ENCODE measurements at regions not wholly inside any gene's neighbourhood (a gene's known extent, or its start where the extent isn't known, plus 50 kb on each side); places are given as distances from the start of the nearest gene placed in this dataset.

- no peak for TF ChIP-seq TAF1 (IDR thresholded peaks at IDR 0.05; ENCODE audit: control insufficient read depth, extremely low read depth, insufficient read depth, low read length, severe bottlenecking)
- TF ChIP-seq, protein P1, sequence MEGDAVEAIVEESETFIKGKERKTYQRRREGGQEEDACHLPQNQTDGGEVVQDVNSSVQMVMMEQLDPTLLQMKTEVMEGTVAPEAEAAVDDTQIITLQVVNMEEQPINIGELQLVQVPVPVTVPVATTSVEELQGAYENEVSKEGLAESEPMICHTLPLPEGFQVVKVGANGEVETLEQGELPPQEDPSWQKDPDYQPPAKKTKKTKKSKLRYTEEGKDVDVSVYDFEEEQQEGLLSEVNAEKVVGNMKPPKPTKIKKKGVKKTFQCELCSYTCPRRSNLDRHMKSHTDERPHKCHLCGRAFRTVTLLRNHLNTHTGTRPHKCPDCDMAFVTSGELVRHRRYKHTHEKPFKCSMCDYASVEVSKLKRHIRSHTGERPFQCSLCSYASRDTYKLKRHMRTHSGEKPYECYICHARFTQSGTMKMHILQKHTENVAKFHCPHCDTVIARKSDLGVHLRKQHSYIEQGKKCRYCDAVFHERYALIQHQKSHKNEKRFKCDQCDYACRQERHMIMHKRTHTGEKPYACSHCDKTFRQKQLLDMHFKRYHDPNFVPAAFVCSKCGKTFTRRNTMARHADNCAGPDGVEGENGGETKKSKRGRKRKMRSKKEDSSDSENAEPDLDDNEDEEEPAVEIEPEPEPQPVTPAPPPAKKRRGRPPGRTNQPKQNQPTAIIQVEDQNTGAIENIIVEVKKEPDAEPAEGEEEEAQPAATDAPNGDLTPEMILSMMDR (IDR thresholded peaks at IDR 0.05 in 2 of 3, conservative IDR thresholded peaks at IDR 0.05 in 1 of 3; ENCODE audit: insufficient read depth in 2 of 3, low read depth in 1 of 3, low read length in 3 of 3): no peak
- TF ChIP-seq SP1 (CRISPR knock-in tag; IDR thresholded peaks at IDR 0.05): no peak
- TF ChIP-seq, protein P2, sequence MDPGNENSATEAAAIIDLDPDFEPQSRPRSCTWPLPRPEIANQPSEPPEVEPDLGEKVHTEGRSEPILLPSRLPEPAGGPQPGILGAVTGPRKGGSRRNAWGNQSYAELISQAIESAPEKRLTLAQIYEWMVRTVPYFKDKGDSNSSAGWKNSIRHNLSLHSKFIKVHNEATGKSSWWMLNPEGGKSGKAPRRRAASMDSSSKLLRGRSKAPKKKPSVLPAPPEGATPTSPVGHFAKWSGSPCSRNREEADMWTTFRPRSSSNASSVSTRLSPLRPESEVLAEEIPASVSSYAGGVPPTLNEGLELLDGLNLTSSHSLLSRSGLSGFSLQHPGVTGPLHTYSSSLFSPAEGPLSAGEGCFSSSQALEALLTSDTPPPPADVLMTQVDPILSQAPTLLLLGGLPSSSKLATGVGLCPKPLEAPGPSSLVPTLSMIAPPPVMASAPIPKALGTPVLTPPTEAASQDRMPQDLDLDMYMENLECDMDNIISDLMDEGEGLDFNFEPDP (CRISPR knock-in tag; IDR thresholded peaks at IDR 0.05): no peak
These were observed 403.2 kb upstream of the CADM2 start for GRCh38 chr3:84555629-84556028.
